ENCODE measurements at regions not wholly inside any gene's neighbourhood (a gene's known extent, or its start where the extent isn't known, plus 50 kb on each side); places are given as distances from the start of the nearest gene placed in this dataset.

- POLR2A ChIA-PET: no interaction called here
These were observed 106.6 kb upstream of the IRX6 start for GRCh38 chr16:55217392-55217791.

GRCh38 chr16:55221836-55222235, 102.2 kb upstream of the IRX6 start:
- no peak for TF ChIP-seq CTCF (IDR thresholded peaks at IDR 0.05; ENCODE audit: low read depth, low read length)
- H3K27ac ChIP-seq (ENCODE audit: low read depth, low read length): no peak overlapping the region
- ChIA-PET CTCF (no interaction called here), POLR2A (no interaction called here)
- no peaks in the 10 kb centered on the region for H3K9me3 ChIP-seq (ENCODE audit: control insufficient read depth, insufficient read depth, low read length)
- DNase-seq (ENCODE audit: low read depth, low spot score): no peak
- H3K4me3 ChIP-seq (ENCODE audit: low read depth, low read length): no peak overlapping the region
- no peaks in the 10 kb centered on the region for H3K27me3 ChIP-seq (ENCODE audit: control insufficient read depth, insufficient read depth, low read length)

More at GRCh38 chr16:55217392-55217791, 106.6 kb upstream of the IRX6 start:
- H3K4me3 ChIP-seq (ENCODE audit: low read depth, low read length): no peak overlapping the region
- no peak overlapping the region for H3K27ac ChIP-seq (ENCODE audit: low read depth, low read length)
- TF ChIP-seq CTCF (IDR thresholded peaks at IDR 0.05; ENCODE audit: low read depth, low read length): no peak
- no peaks in the 10 kb centered on the region for H3K27me3 ChIP-seq (ENCODE audit: control insufficient read depth, insufficient read depth, low read length)
- no peak for DNase-seq (ENCODE audit: low read depth, low spot score)
- CTCF ChIA-PET: no interaction called here
- no peaks in the 10 kb centered on the region for H3K9me3 ChIP-seq (ENCODE audit: control insufficient read depth, insufficient read depth, low read length)

- no peaks in the 10 kb centered on the region for H3K9me3 ChIP-seq (ENCODE audit: control insufficient read depth, insufficient read depth, low read length)
- H3K27ac ChIP-seq (ENCODE audit: low read depth, low read length): no peak overlapping the region
- no peak for TF ChIP-seq CTCF (IDR thresholded peaks at IDR 0.05; ENCODE audit: low read depth, low read length)
- CTCF ChIA-PET: no interaction called here
- H3K4me3 ChIP-seq (ENCODE audit: low read depth, low read length): no peak overlapping the region
- no peaks in the 10 kb centered on the region for H3K27me3 ChIP-seq (ENCODE audit: control insufficient read depth, insufficient read depth, low read length)
- POLR2A ChIA-PET: no interaction called here
- DNase-seq (ENCODE audit: low read depth, low spot score): no peak
These were observed 101.5 kb upstream of the IRX6 start for GRCh38 chr16:55222486-55222885.

- no peak for DNase-seq (ENCODE audit: low read depth, low spot score)
- H3K9me3 ChIP-seq (ENCODE audit: control insufficient read depth, insufficient read depth, low read length): no peaks in the 10 kb centered on the region
- POLR2A ChIA-PET: no interaction called here
- H3K4me3 ChIP-seq (ENCODE audit: low read depth, low read length): no peak overlapping the region
- no peaks in the 10 kb centered on the region for H3K27me3 ChIP-seq (ENCODE audit: control insufficient read depth, insufficient read depth, low read length)
- H3K27ac ChIP-seq (ENCODE audit: low read depth, low read length): no peak overlapping the region
- CTCF ChIA-PET: no interaction called here
- no peak for TF ChIP-seq CTCF (IDR thresholded peaks at IDR 0.05; ENCODE audit: low read depth, low read length)
These were observed 97.9 kb upstream of the IRX6 start for GRCh38 chr16:55225972-55226542.

- no peak for TF ChIP-seq CTCF (IDR thresholded peaks at IDR 0.05; ENCODE audit: low read depth, low read length)
- Histone ChIP-seq H3K27ac (ENCODE audit: low read depth, low read length) (no peak overlapping the region), H3K4me3 (ENCODE audit: low read depth, low read length) (no peak overlapping the region), H3K27me3 (ENCODE audit: control insufficient read depth, insufficient read depth, low read length) (no peaks in the 10 kb centered on the region), H3K9me3 (ENCODE audit: control insufficient read depth, insufficient read depth, low read length) (no peaks in the 10 kb centered on the region)
- ChIA-PET POLR2A (no interaction called here), CTCF (no interaction called here)
- DNase-seq (ENCODE audit: low read depth, low spot score): no peak
These were observed 91.2 kb upstream of the IRX6 start for GRCh38 chr16:55232822-55233221.
